Keratinocyte (primary cell): ENCODE measurements at regions not wholly inside any gene's neighbourhood (a gene's known extent, or its start where the extent isn't known, plus 50 kb on each side); places are given as distances from the start of the nearest gene placed in this dataset.

Experiments
- DNase-seq: peaks from one replicate; pipeline ENCODE4 v3.0.0-alpha.2; 2011; ENCODE audit warnings: low read depth, missing footprints, low spot score
- FAIRE-seq: peaks from 2 replicates; lab custom pipeline; 2011; peaks lifted over from hg19 to GRCh38; lab: Jason Lieb, UNC
- H2AFZ ChIP-seq: 2 replicates; pipeline ENCODE4 v1.6.0; 2012; ENCODE audit warnings: low read length, control low read depth, inconsistent platforms; ENCODE audit not compliant: control insufficient read depth
- H3K27ac ChIP-seq: 2 replicates; pipeline ENCODE4 v1.5.1; 2011; ENCODE audit warnings: low read length; ENCODE audit not compliant: control insufficient read depth, insufficient read depth
- H3K27me3 ChIP-seq: 3 replicates; pipeline ENCODE4 v1.6.0; 2011; ENCODE audit warnings: low read length; ENCODE audit not compliant: control insufficient read depth, insufficient read depth; ENCODE audit errors: extremely low read depth
- H3K36me3 ChIP-seq, 2 experiments: 2 replicates in 1 of 2; 3 replicates in 1 of 2; pipeline ENCODE4 v1.5.1; 2011; ENCODE audit warnings: low read length in 2 of 2, mild to moderate bottlenecking in 1 of 2; ENCODE audit not compliant: control insufficient read depth in 2 of 2, insufficient read depth in 2 of 2; ENCODE audit errors: extremely low read depth in 1 of 2
- H3K4me1 ChIP-seq: 3 replicates; pipeline ENCODE4 v1.5.1; 2011; ENCODE audit warnings: low read length; ENCODE audit not compliant: control insufficient read depth, insufficient read depth; ENCODE audit errors: extremely low read depth
- H3K4me2 ChIP-seq: 3 replicates; pipeline ENCODE4 v1.6.0; 2011; ENCODE audit warnings: low read depth, low read length; ENCODE audit not compliant: control insufficient read depth, insufficient read depth; ENCODE audit errors: extremely low read depth
- H3K4me3 ChIP-seq, 3 experiments: fragments of 200-600 bp in 1 of 3; sonication (generic) in 1 of 3; 2 replicates in 2 of 3; 3 replicates in 1 of 3; pipeline ENCODE4 v1.5.1; 2011 to 2016; ENCODE audit warnings: low read length in 3 of 3, mild to moderate bottlenecking in 3 of 3, control low read depth in 2 of 3, inconsistent platforms in 1 of 3, low read depth in 1 of 3, mixed read lengths in 1 of 3, mixed run types in 1 of 3, moderate library complexity in 1 of 3; ENCODE audit not compliant: control insufficient read depth in 2 of 3, insufficient read depth in 2 of 3; ENCODE audit errors: extremely low read depth in 1 of 3
- H3K79me2 ChIP-seq: 2 replicates; pipeline ENCODE4 v1.6.0; 2012; ENCODE audit warnings: low read length; ENCODE audit not compliant: control insufficient read depth, insufficient read depth
- H3K9ac ChIP-seq: 3 replicates; pipeline ENCODE4 v1.6.0; 2011; ENCODE audit warnings: low read length; ENCODE audit not compliant: control insufficient read depth, insufficient read depth; ENCODE audit errors: extremely low read depth
- H3K9me1 ChIP-seq: 3 replicates; pipeline ENCODE4 v1.6.0; 2011; ENCODE audit warnings: low read length; ENCODE audit not compliant: control insufficient read depth, insufficient read depth; ENCODE audit errors: extremely low read depth
- H3K9me3 ChIP-seq: 2 replicates; pipeline ENCODE4 v1.5.1; 2012; ENCODE audit warnings: low read depth, low read length; ENCODE audit not compliant: control insufficient read depth
- H4K20me1 ChIP-seq: 3 replicates; pipeline ENCODE4 v1.6.0; 2011; ENCODE audit warnings: low read length; ENCODE audit not compliant: control insufficient read depth, insufficient read depth; ENCODE audit errors: extremely low read depth
- EZH2 ChIP-seq: IDR thresholded peaks from one replicate; pipeline ENCODE4 v1.6.1; 2012; ENCODE audit warnings: inconsistent platforms, mild to moderate bottlenecking, low read length, moderate library complexity
- dilution Hi-C: fragments of 300-500 bp; cut with MboI; formaldehyde crosslinking; loops from one replicate; pipeline ENCODE4 v1.7.0; 2020; ENCODE audit warnings: low sequenced_read_pairs; ENCODE audit not compliant: extremely low pct_ligation_motif_present
- TF ChIP-seq, protein P1 (sequence below), 3 experiments: IDR thresholded peaks in 1 of 3; conservative IDR thresholded peaks in 1 of 3; optimal IDR thresholded peaks in 1 of 3; 2 replicates in 2 of 3; 3 replicates in 1 of 3; pipeline versions ENCODE3 to v1.5.1; 2011; ENCODE audit warnings: low read length in 3 of 3, mild to moderate bottlenecking in 3 of 3, moderate library complexity in 2 of 3, control low read depth in 1 of 3, inconsistent platforms in 1 of 3; ENCODE audit not compliant: insufficient read depth in 2 of 3; ENCODE audit errors: extremely low read depth in 1 of 3

DNA sequence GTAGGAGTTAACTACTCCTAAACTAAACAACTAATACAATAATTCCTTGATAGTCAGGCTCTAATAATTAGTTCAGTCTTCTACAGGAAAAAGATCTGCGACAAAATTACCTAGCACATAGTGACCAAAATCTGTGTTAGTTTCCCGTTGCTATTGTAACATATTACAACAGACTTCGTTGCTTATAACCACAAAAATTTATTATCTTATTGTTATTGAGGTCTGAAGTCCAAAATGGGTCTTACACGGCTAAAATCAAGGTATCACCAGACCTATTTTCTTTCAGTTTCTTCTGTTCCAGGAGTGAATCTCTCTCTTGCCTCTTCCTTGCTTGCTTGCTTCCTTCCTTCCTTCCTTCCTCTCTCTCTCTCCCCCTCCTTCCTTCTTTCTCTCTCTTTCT lies 993.6 kb upstream of the SPRY2 start:
- Histone ChIP-seq H3K9me1 (no peaks in the 10 kb centered on the region), H2AFZ (no peak overlapping the region), H3K27me3 (no peaks in the 10 kb centered on the region), H3K27ac (no peak overlapping the region), H3K79me2 (no peaks in the 10 kb centered on the region), H3K9ac (no peak overlapping the region), H4K20me1 (no peaks in the 10 kb centered on the region), H3K4me2 (no peak overlapping the region), H3K4me3 (no peak overlapping the region), H3K36me3 (no peaks in the 10 kb centered on the region), H3K4me1 (no peaks in the 10 kb centered on the region), H3K9me3 (no peaks in the 10 kb centered on the region)
- TF ChIP-seq, protein P1, sequence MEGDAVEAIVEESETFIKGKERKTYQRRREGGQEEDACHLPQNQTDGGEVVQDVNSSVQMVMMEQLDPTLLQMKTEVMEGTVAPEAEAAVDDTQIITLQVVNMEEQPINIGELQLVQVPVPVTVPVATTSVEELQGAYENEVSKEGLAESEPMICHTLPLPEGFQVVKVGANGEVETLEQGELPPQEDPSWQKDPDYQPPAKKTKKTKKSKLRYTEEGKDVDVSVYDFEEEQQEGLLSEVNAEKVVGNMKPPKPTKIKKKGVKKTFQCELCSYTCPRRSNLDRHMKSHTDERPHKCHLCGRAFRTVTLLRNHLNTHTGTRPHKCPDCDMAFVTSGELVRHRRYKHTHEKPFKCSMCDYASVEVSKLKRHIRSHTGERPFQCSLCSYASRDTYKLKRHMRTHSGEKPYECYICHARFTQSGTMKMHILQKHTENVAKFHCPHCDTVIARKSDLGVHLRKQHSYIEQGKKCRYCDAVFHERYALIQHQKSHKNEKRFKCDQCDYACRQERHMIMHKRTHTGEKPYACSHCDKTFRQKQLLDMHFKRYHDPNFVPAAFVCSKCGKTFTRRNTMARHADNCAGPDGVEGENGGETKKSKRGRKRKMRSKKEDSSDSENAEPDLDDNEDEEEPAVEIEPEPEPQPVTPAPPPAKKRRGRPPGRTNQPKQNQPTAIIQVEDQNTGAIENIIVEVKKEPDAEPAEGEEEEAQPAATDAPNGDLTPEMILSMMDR (optimal IDR thresholded peaks at IDR 0.05 in 1 of 3, IDR thresholded peaks at IDR 0.05 in 1 of 3, conservative IDR thresholded peaks at IDR 0.05 in 1 of 3; ENCODE audit: extremely low read depth in 1 of 3, insufficient read depth in 2 of 3, low read length in 3 of 3): no peak
- TF ChIP-seq EZH2: no peak
- DNase-seq (no peak), FAIRE-seq (no peak)
- dilution Hi-C loops: no loop called here

DNA sequence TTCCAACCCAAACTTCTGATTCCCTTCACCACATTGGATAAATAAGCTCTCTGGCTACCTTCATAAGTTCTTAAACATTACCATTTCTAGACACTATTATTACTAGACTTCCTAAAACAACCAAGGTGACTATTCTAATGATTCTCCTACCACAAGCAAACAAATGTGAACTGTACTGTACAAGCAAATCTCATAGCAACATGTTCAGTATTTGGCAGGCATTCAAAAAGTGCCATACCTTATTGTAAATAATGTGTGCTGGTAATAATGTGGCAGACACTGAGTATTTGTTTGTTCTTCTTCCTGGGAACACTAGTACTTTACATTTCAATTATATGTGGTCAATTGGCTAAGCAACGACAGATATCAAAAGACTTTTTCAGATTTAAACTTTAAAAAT lies 986.0 kb upstream of the SPRY2 start:
- Histone ChIP-seq H3K27ac (no peak overlapping the region), H2AFZ (no peak overlapping the region), H3K9me1 (no peaks in the 10 kb centered on the region), H3K4me2 (no peak overlapping the region), H3K27me3 (no peaks in the 10 kb centered on the region), H3K79me2 (no peaks in the 10 kb centered on the region), H3K9ac (no peak overlapping the region), H3K36me3 (no peaks in the 10 kb centered on the region), H3K9me3 (no peaks in the 10 kb centered on the region), H3K4me1 (no peaks in the 10 kb centered on the region), H4K20me1 (no peaks in the 10 kb centered on the region), H3K4me3 (no peak overlapping the region)
- FAIRE-seq (no peak), DNase-seq (no peak)
- TF ChIP-seq, protein P1 (optimal IDR thresholded peaks at IDR 0.05 in 1 of 3, IDR thresholded peaks at IDR 0.05 in 1 of 3, conservative IDR thresholded peaks at IDR 0.05 in 1 of 3; ENCODE audit: extremely low read depth in 1 of 3, insufficient read depth in 2 of 3, low read length in 3 of 3): no peak
- TF ChIP-seq EZH2: no peak
- dilution Hi-C loops: no loop called here
